ENCODE measurements at regions not wholly inside any gene's neighbourhood (a gene's known extent, or its start where the extent isn't known, plus 50 kb on each side); places are given as distances from the start of the nearest gene placed in this dataset.

- TF ChIP-seq, protein P1, sequence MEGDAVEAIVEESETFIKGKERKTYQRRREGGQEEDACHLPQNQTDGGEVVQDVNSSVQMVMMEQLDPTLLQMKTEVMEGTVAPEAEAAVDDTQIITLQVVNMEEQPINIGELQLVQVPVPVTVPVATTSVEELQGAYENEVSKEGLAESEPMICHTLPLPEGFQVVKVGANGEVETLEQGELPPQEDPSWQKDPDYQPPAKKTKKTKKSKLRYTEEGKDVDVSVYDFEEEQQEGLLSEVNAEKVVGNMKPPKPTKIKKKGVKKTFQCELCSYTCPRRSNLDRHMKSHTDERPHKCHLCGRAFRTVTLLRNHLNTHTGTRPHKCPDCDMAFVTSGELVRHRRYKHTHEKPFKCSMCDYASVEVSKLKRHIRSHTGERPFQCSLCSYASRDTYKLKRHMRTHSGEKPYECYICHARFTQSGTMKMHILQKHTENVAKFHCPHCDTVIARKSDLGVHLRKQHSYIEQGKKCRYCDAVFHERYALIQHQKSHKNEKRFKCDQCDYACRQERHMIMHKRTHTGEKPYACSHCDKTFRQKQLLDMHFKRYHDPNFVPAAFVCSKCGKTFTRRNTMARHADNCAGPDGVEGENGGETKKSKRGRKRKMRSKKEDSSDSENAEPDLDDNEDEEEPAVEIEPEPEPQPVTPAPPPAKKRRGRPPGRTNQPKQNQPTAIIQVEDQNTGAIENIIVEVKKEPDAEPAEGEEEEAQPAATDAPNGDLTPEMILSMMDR (IDR thresholded peaks at IDR 0.05) = no peak
- TF ChIP-seq EZH2 (IDR thresholded peaks at IDR 0.05; ENCODE audit: borderline replicate concordance, insufficient read depth, low read depth, low read length, poor library complexity, severe bottlenecking) = no peak
- H3K4me2 ChIP-seq (replicated peaks; ENCODE audit: low read depth, low read length, poor library complexity, severe bottlenecking) = no peak overlapping the region
- no peaks in the 10 kb centered on the region for H3K9me3 ChIP-seq (ENCODE audit: control extremely low read depth in 1 of 3, control insufficient read depth in 2 of 3, insufficient read depth in 1 of 3, low read length in 2 of 3)
- H3K27me3 ChIP-seq (replicated peaks in 1 of 4; ENCODE audit: control extremely low read depth in 1 of 4, control insufficient read depth in 3 of 4, insufficient read depth in 4 of 4, low read length in 3 of 4) = no peaks in the 10 kb centered on the region
- H3K79me2 ChIP-seq (ENCODE audit: control insufficient read depth, insufficient read depth, low read length) = peaks cover 61% of the 10 kb centered on the region
- POLR2A ChIA-PET = no interaction called here
- DNase-seq (no peak), ATAC-seq (ENCODE audit: low read depth) (no peak)
- intact Hi-C loops (cut with micrococcal nuclease) = no loop called here
- no peaks in the 10 kb centered on the region for H3K36me3 ChIP-seq (replicated peaks in 1 of 2; ENCODE audit: control extremely low read depth in 1 of 2, control insufficient read depth in 1 of 2, extremely low read depth in 1 of 2, insufficient read depth in 2 of 2, low read length in 1 of 2)
- no peak overlapping the region for H3K4me3 Mint-ChIP-seq
- no peaks in the 10 kb centered on the region for H4K20me1 ChIP-seq (ENCODE audit: control insufficient read depth, insufficient read depth, low read length, poor library complexity, severe bottlenecking)
- 87% methylated on average over 3 of the region's 4 CpGs for WGBS (ENCODE audit: insufficient coverage)
- H3K27ac ChIP-seq (ENCODE audit: low read length in 2 of 2) = no peak overlapping the region
- H3K9me3 Mint-ChIP-seq (ENCODE audit: insufficient read depth) = no peaks in the 10 kb centered on the region
- H3K4me1 ChIP-seq (ENCODE audit: control insufficient read depth in 2 of 2, insufficient read depth in 2 of 2, low read length in 2 of 2) = peaks cover 16% of the 10 kb centered on the region in 2 donors
- no peak overlapping the region for H2AFZ ChIP-seq (ENCODE audit: insufficient read depth, low read depth, low read length, poor library complexity, severe bottlenecking)
- no peak overlapping the region for H3K9ac ChIP-seq (ENCODE audit: low read length)
- CTCF ChIA-PET = no interaction called here
- H3K27me3 Mint-ChIP-seq = no peaks in the 10 kb centered on the region
- no peak overlapping the region for H3K4me3 ChIP-seq (ENCODE audit: control extremely low read depth in 1 of 5, extremely low read depth in 1 of 5, insufficient read depth in 1 of 5, low read depth in 2 of 5, low read length in 4 of 5)
- no peak overlapping the region for H3K27ac Mint-ChIP-seq
- H3K4me1 Mint-ChIP-seq = peaks cover 23% of the 10 kb centered on the region
Observed at GRCh38 chr5:124678468-124678867, 68.0 kb downstream of the ZNF608 start.

- Mint-ChIP-seq H3K27ac (no peak overlapping the region), H3K4me1 (peaks cover 23% of the 10 kb centered on the region), H3K4me3 (no peak overlapping the region), H3K9me3 (ENCODE audit: insufficient read depth) (no peaks in the 10 kb centered on the region), H3K27me3 (no peaks in the 10 kb centered on the region)
- Histone ChIP-seq H3K27me3 (replicated peaks in 1 of 4; ENCODE audit: control extremely low read depth in 1 of 4, control insufficient read depth in 3 of 4, insufficient read depth in 4 of 4, low read length in 3 of 4) (no peaks in the 10 kb centered on the region), H3K9me3 (ENCODE audit: control extremely low read depth in 1 of 3, control insufficient read depth in 2 of 3, insufficient read depth in 1 of 3, low read length in 2 of 3) (no peaks in the 10 kb centered on the region), H4K20me1 (ENCODE audit: control insufficient read depth, insufficient read depth, low read length, poor library complexity, severe bottlenecking) (no peaks in the 10 kb centered on the region), H3K4me3 (ENCODE audit: control extremely low read depth in 1 of 5, extremely low read depth in 1 of 5, insufficient read depth in 1 of 5, low read depth in 2 of 5, low read length in 4 of 5) (no peak overlapping the region), H3K36me3 (replicated peaks in 1 of 2; ENCODE audit: control extremely low read depth in 1 of 2, control insufficient read depth in 1 of 2, extremely low read depth in 1 of 2, insufficient read depth in 2 of 2, low read length in 1 of 2) (no peaks in the 10 kb centered on the region), H3K27ac (ENCODE audit: low read length in 2 of 2) (no peak overlapping the region), H3K9ac (ENCODE audit: low read length) (no peak overlapping the region), H3K79me2 (ENCODE audit: control insufficient read depth, insufficient read depth, low read length) (peaks cover 66% of the 10 kb centered on the region), H3K4me1 (ENCODE audit: control insufficient read depth in 2 of 2, insufficient read depth in 2 of 2, low read length in 2 of 2) (peaks cover 16% of the 10 kb centered on the region in 2 donors), H2AFZ (ENCODE audit: insufficient read depth, low read depth, low read length, poor library complexity, severe bottlenecking) (no peak overlapping the region), H3K4me2 (replicated peaks; ENCODE audit: low read depth, low read length, poor library complexity, severe bottlenecking) (no peak overlapping the region)
- ChIA-PET CTCF (no interaction called here), POLR2A (no interaction called here)
- DNase-seq = no peak
- WGBS (ENCODE audit: insufficient coverage) = 98% methylated on average over 6 of the region's 9 CpGs
- TF ChIP-seq EZH2 (IDR thresholded peaks at IDR 0.05; ENCODE audit: borderline replicate concordance, insufficient read depth, low read depth, low read length, poor library complexity, severe bottlenecking) = no peak
- TF ChIP-seq, protein P1 (IDR thresholded peaks at IDR 0.05) = no peak
- no peak for ATAC-seq (ENCODE audit: low read depth)
- intact Hi-C loops (cut with micrococcal nuclease) = no loop called here
Observed at GRCh38 chr5:124677374-124678351, 68.8 kb downstream of the ZNF608 start.
